HuH-7 (cell line): ENCODE measurements at regions not wholly inside any gene's neighbourhood (a gene's known extent, or its start where the extent isn't known, plus 50 kb on each side); places are given as distances from the start of the nearest gene placed in this dataset.

Source experiments
- DNase-seq: peaks from one replicate; pipeline ENCODE4 v3.0.0; 2011; ENCODE audit warnings: low spot score

DNA sequence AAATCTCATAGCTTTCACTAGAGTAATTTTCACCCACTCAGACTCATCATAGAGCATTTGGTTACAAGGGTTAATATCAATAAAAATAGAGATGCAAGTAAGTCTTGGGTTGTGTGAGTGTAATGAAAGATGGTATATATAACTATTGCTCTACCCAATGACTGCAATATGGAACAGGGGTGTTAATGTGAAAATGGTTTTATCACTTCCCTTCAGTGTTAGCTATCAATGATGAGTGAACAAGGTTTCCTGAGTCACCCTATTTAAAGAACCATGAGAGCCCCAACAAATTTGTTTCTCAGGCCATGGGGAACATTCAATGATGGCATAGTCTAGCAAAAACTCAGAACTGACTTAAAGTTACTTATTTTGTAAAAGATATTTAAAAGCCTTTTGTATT lies 1133.6 kb upstream of the ZEB2 start:
- no peak for DNase-seq

DNA sequence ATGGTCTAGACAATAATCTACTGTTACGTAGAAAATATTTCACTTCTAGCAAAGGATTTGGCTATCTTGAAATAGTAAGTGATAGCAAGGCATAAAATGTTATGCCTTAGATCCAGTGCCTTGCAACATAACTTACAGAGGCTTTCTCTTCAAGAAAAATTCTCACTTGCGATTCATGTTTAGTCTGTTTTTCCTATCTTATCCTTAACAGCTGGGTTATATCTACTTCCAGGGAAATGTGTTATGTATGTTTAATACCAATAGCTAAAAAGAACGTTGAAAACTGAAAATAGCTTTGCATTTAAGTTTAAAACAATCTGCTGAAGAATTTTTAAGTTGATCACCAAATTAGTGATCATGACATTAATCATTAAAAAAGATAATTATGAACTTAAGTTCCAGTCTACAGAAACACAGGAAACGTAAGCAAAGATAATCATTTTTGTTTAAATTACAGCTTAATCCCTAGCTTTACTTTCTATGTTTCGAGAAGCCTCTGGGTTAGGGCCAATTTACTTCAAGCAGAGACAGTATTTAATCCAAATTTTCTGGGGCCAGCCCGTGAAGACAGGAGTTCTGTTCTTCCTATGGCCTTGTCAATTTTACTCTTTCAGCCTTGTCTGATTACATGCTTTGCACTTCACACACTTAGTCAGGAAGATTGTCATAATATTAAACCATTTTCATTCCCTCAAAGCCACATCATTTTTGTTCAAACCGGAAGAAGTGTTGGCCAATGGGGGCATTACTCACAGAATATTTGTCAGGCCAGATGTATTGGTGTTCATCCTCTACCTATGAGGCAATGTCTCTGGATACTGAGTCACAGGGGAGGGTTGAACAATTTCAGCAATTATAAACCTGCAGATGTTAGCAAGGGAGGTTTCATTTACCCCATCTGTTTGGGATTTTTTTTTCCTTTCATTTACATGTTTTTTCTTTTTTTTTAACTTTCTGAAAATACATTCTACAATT lies 1132.9 kb upstream of the ZEB2 start:
- no peak for DNase-seq

DNA sequence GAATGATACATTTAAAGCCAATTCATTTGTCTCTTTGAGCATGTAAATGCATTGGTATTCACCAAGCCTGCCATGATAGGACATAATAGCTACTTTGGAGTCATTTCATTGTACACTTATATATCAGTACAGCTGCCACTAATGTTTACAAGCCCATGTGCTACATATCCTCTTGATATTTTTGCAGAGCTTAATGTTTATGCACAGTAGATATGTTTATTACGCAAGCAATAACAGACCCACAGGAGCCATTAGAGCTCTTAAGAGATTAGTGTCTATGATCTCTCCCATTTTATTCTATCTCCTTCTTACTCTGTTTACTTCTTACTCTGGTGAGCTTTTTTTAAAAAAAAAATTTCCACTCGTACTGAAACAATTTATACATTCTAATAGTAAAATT lies 1132.1 kb upstream of the ZEB2 start:
- no peak for DNase-seq

DNA sequence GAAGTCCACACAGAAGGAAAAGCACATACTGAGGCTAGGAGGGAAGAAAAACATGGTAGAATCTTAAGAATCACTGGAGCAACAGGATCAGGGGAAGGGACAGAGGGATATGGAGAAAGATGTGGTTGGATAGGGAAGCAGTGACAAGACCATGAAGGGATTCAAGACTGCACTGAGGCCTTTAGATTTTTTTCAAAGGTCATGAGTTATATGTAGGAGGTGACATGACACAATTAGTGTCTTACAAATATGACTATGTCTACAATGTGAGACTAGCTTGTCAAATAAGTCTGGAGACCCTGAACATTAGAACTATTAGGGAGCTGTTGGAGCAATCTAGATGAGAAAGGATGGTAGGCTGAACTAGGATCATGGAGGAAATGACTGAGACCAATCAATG lies 1130.3 kb upstream of the ZEB2 start:
- DNase-seq, result no peak

DNA sequence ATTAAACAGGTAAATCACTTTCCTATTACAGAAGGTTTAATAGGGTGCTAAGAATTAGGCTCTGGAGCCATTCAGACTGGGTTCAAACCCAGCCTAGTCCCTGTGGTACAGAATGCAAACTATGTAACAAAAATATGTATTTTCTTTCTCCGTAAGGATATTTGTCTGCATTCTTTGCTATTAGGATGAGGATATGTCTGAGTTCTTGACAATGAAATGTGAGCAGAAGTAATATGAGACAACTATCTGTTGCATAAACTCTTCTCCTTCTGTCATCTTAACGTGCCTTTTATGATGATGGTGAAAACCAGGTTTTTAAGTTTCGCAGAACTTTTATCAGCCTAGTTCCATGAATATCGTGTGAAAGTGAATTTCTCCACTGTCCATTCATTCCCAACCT lies 1129.1 kb upstream of the ZEB2 start:
- DNase-seq, result no peak

DNA sequence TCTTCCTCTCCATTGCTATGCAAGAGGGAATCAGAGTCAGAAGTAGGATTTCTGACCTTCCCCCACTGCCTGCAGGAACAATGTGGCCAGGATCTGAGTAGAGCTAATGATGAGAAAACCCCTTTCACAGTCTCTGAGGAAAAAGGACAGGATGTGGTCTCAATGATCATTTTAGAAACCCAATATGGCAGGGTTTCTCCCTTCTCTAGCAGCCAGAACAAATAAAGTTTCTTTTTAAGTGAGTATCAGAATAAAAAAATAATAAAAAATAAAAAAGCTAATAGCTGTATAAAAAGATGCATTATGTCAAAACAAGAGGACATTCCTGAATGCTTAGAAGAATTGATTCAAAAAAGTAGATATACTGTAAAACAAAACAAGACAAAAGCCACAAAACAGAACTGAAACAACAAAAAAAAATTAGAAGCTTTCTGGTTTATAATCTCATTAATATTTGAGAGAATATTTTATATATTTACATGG lies 1124.9 kb upstream of the ZEB2 start:
- DNase-seq, result no peak

DNA sequence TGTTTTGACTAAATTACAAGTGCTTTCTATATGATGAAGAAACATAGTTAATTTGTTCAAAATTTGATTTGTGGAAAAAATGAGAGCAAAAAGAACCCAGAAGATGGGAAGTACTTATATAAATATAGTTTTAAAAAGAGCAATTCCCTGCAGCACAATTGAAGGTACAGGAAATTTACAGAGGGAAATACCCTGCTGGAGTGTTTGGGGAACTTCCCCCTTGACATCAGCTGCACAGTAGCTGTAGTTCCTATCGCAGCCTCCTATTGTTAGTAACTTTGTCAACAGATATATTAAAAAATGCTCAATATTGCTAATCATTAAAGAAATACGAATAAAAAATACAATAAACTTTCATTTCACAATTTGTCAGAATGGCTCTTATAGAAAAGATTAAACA lies 1118.8 kb upstream of the ZEB2 start:
- DNase-seq, result peak; percentile 8

DNA sequence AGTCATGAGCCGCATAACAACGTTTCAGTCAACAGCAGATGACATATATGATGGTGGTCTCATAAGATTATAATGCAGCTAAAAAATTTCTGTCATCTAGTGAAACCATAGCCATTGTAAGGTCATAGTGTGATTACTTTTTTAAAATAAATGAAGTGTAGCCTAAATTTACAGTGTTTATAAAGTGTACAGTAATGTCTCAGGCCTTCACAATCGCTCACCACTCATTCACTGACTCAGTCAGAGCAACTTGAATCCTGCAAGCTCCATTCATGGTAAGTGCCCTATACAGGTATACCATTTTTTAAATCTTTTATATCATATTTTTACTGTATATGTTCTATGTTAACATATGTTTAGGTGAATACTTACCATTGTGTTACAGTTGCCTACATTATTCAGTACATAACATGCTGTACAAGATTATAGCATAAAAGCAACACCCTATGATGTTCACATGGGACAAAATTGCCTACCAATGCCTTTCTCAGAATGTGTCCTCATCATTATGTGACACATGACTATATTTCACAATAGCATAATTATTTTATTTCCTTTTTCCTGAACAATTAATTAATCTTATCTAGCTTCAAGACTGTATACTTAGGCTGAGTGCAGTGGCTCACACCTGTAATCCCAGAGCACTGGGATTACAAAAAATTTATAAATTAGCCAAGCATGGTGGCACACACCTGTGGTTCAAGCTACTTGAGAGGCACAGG lies 1115.9 kb upstream of the ZEB2 start:
- DNase-seq, result no peak

DNA sequence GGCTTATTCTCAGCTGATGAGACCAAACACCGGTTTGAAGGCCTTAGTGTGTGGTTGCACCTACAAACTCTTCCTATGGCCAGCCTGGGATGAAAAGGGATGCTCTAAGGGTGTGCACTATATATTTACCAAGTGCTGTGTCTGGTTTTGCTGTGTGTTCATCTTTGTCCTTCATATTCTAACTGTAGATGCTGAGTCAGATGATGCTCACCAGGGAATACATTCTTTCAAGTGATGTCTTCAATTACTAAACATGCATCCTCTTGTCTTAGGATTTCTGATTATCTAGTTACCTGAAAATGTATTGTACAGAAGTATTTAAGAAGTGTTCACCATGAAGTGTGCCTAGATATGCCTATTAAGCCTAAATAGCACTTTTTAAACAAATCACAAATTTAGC lies 1111.6 kb upstream of the ZEB2 start:
- no peak for DNase-seq

DNA sequence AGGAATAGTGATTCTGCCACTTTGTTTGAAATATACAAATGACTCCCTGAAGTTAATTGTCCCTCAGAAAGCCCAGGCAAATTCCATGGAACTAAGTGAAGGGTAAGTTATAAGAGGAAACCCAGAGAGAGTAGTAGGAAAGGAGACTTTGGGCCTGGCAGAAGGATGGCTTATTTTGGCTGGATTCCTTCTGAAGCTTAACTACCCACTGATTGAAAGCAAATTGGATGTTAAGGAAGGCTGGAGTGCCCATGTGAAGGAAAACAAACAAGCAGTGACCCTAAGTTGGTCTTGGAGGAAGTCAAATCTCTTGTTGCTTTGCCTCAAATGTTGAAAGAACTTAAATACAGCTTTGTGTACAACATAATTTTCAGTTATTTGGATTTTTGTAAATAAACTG lies 1106.4 kb upstream of the ZEB2 start:
- DNase-seq, result no peak

DNA sequence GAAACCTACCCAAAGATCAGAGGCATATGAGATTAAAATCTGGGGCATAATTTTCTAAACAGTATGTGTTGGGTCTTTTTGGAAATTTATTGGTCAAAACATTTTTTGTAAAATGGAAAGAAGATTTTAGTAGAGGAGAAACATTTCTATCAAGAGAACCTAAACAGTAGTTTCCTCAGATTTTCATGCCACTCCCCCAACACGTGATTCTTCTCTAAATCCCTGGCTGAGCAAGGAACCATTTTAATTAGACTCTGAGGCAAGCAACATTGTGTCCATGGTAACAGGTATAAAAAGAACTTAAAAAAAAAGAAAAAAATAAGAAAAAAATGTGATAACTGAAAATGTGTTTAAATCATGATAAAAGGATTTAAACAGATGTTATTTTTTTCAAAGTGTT lies 1105.2 kb upstream of the ZEB2 start:
- no peak for DNase-seq

DNA sequence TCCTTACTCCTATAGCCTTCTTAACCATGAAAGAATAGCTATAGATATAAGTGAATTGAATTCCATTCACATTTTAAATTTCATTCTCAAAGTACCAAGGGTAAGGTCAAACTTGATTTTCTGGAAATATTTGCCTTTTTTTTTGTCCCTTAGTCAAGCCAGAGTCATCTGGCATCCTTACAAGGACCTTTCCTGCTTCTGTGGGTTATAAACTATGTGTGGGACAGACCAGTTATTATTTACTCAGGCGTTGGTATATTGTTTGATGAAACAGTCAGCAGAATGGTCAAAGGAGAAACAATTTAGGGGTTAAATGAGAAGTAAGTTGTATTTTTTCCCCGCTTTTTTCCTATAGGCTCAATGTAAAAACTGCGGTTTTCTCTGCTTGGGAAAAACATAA lies 1103.2 kb upstream of the ZEB2 start:
- no peak for DNase-seq

DNA sequence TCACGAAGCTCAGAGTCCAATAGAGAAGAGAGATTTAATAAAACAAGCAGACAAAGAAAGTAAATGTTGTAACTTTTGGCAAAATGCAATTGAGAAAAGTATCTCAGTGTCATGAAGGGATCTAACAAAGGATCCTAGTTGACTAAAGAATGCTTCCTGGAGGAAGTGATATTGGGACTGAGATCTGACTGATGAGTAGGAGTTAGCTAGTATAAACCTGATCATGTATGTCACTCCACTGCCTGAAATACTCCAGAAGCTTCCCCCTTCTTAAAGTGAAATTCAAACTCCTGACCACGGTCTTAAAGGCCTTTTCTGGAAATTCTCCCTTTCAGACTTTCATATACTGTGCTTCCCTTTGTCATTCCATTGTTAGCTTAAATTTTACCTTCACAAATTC lies 1102.4 kb upstream of the ZEB2 start:
- DNase-seq, result no peak

DNA sequence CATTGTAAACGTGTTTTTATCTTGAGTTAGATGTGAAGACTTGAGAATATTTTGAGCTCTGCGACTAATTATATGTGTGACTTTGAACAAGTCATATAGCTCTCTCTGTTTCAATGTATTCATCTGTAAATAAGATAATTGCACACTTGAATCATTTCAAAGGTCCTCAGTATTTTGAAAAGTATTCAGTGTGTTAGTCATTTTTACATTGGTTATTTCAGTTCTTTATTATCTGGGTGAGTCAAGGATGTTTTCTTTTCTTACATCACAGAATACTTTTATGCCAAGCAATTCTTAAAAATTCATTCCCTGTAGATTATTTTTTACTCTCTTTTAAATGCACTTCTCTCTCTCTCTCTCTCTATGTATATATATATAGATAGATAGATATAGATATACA lies 1098.0 kb upstream of the ZEB2 start:
- DNase-seq, result no peak

DNA sequence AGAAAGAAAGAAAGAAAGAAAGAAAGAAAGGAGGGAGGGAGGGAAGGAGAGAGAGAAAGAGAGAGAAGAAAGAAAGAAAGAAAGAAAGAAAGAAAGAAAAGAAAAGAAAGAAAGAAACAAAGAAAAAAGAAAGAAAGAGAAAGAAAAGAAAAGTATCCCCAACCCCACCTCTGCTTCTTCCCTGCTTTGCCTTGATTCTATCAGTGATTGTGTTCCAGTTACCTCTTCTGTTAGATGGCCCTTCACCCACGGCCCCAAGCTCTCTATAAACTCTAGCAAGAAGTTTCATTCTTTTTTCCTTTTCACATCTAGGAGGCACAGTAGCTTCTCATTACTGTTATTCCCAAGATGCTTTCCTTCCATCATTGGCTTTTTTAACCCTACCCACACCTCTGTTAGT lies 1097.5 kb upstream of the ZEB2 start:
- DNase-seq, result no peak

DNA sequence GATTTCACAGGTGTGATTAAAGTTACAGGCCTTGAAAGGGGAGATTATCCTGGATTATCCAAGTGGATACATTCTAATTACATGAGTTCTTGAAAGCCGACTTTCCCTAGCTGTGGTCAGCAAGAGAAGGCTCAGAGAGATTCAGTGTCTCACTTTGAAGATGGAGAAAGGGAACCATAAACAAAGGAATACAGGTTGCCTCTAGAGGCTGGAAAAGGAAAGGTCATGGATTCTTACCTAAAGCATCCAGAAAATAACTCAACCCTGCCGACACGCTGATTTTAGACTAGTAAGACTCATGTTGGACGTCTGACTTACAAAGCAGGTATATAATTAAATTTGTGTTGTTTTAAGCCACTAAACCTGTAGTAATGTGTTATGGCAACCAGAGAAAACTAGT lies 1095.7 kb upstream of the ZEB2 start:
- DNase-seq, result no peak

DNA sequence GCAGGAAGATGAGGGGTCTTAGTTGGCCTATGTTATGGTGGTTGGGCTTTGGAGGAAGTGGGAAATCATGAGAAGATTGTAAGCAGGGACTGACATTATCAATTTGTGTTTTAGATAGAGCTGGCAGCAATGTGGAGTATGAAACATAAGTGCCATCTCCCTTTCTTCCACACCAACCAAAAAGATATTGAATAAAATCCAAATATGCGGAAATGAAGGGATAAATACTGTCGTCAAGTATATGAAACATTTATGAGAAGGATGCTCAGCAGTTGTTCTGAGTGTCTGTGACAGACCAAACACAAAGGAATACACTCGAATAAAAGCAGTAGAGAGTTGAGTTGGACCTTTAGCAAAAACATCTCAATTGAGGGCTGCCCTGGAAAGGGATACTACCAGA lies 1090.0 kb upstream of the ZEB2 start:
- no peak for DNase-seq

DNA sequence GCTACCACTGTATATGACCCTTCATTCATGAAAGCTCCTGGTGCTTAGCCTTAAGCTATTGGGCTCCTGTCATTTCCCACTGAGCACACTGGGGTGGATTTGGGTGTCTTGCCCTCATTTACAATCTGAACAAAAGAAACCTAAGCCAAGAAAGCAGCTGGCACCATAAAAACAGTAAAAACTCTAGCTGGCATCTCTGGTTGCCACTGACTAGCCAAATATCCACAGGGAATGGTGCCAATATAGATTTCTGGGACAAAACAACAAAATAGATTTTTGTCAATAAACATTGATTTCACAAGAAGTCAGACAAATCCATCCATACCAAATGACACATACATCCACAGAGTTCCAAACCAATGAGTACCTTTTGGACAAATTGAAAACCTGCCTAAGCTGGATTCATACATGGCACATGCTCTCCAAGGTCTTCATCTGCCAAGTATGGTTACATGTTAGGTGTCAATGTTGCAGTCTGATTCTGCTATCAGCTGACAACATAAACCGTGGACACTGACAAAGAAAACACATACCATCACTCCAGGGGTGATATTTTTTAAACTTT lies 1081.5 kb upstream of the ZEB2 start:
- DNase-seq, result no peak

DNA sequence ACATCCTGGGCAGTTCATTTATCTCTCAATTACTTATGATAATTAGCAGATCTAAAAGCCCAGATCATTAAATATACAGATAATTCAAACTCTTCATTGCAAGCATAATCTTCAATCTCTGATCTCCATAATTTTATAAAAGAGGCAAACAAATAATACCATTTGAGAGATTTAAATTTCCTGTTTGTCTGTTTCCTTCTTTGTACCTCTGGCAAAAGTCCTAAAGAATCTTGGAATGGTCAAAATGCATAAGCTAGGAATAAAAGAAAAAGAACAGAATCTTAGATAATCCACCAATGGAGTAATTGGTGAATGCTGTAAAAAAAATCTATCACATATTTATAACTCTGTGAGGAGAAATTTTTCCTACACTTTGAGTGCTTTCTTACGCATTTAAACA lies 1080.9 kb upstream of the ZEB2 start:
- DNase-seq, result no peak

DNA sequence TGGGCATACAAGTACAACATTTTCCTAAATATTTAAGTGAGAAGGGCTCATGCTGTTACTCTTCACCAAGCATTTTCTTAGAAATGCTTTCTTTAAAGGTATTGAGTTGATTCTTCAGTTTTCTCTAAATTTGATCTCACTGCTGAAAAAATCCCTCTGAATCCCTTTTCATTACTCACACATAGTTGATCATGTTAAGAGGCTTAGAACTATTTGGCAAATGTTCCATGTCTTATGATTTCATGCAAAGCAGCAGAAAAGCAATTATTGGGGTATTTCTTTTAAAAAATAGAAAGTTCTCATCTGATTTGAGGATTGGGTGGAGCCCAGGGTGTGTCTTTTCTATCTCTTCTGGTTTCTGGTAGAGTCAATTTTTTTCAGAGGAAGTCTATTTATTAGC lies 1079.8 kb upstream of the ZEB2 start:
- no peak for DNase-seq

DNA sequence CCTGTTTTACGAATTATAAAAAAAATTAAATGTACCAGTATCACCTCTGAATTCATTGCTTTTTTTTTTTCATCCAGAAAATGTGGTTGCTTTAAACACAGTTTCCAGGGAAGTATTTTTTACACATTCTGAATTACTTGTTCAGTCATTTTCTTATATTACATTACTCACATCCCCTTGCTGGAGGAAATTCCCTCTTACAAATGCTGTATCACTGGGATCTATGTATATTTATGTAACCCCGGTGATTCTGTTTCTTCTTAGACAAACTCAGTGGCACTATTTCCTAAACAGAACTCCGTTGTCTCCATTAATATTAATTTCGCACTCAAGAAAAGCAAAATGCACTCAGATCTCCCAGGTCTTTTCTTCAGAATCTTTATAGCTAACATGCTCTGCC lies 1078.5 kb upstream of the ZEB2 start:
- no peak for DNase-seq

DNA sequence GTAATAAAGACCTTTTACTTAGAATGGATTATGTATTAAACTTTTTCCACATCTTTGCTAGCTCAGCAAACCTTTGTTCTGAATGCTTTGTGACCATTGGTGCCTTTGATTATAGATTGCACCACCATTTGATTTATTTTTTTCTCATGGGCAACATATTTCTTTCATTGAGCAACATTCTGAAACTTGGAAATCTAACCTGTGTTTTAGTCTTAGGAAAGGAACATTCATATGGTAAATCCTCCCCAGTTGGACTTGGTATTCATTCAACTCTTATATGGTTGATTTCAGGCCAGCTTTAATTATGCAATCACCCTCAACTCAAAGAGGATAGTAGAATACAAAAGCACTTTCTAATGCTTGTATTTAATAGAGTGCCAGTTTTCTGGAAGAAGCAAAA lies 1077.9 kb upstream of the ZEB2 start:
- no peak for DNase-seq

DNA sequence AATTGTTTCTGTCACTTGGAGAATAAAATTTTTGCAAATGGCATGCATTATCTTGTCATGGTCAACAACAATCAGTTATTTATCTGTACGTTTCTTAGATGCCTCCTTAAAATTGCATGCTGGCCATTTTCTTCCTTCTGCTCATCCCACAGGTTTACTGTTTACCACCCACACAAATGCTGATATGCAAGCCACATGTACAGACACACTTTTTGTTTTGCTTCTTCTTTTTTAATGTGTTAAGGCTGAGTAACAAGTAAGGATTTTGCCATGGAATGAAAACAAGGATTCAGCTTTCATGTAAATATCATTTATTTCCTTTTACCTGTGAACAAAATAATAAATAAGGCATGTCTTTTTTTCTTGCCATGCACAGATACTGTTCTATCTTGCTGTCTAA lies 1077.1 kb upstream of the ZEB2 start:
- DNase-seq, result no peak
